Lower lobe of right lung (tissue), 2 donors: ENCODE measurements at regions not wholly inside any gene's neighbourhood (a gene's known extent, or its start where the extent isn't known, plus 50 kb on each side); places are given as distances from the start of the nearest gene placed in this dataset.

Experiments
- ATAC-seq, 2 donors: fragments of 200-7000 bp; cut with Tn5 transposase; one replicate each; pipeline ENCODE4 v1.9.1; 2020 to 2022; ENCODE audit warnings: mild to moderate bottlenecking in 2 of 2, moderate library complexity in 2 of 2
- DNase-seq: peaks from one replicate; pipeline ENCODE4 v3.0.0-alpha.2; 2020
- H3K27ac ChIP-seq: fragments of 200-600 bp; one replicate; pipeline ENCODE4 v1.8.0; 2022
- H3K27me3 ChIP-seq: fragments of 200-600 bp; one replicate; pipeline ENCODE4 v1.8.0; 2022; ENCODE audit warnings: low read depth
- H3K36me3 ChIP-seq: fragments of 200-600 bp; one replicate; pipeline ENCODE4 v1.8.0; 2022; ENCODE audit warnings: mild to moderate bottlenecking
- H3K4me1 ChIP-seq: fragments of 200-600 bp; one replicate; pipeline ENCODE4 v1.8.0; 2022
- H3K4me3 ChIP-seq: fragments of 200-600 bp; one replicate; pipeline ENCODE4 v1.8.0; 2022; ENCODE audit warnings: mild to moderate bottlenecking
- H3K9me3 ChIP-seq: fragments of 200-600 bp; one replicate; pipeline ENCODE4 v1.8.0; 2022
- CTCF ChIP-seq: fragments of 200-600 bp; IDR thresholded peaks from one replicate; pipeline ENCODE4 v1.8.0; 2022; ENCODE audit warnings: antibody characterized with exemption, mild to moderate bottlenecking
- intact Hi-C: fragments of 100-400 bp; cut with DNase I; formaldehyde crosslinking; loops from one replicate; pipeline ENCODE4 v1.11.0; 2022
- donor health status: DM: no; HTN: yes; CAD: no; lungs with severe emphysema.

- no peak for DNase-seq
- intact Hi-C loops, result no loop called here
Observed at GRCh38 chr22:47231759-47232158, 469.3 kb downstream of the TBC1D22A start.

GRCh38 chr22:47230741-47231140 lies 468.3 kb downstream of the TBC1D22A start:
- DNase-seq (no peak), ATAC-seq (no peak)
- no peak for TF ChIP-seq CTCF
- no peaks in the 10 kb centered on the region for H3K4me1 ChIP-seq
- H3K27me3 ChIP-seq, result no peaks in the 10 kb centered on the region
- intact Hi-C loops, result no loop called here
- H3K36me3 ChIP-seq, result no peaks in the 10 kb centered on the region
- H3K4me3 ChIP-seq, result no peak overlapping the region
- no peak overlapping the region for H3K27ac ChIP-seq
- peaks cover 5% of the 10 kb centered on the region for H3K9me3 ChIP-seq

More at GRCh38 chr22:47231759-47232158, 469.3 kb downstream of the TBC1D22A start:
- Histone ChIP-seq H3K27me3 (no peaks in the 10 kb centered on the region), H3K36me3 (no peaks in the 10 kb centered on the region), H3K4me3 (no peak overlapping the region), H3K9me3 (peaks cover 5% of the 10 kb centered on the region), H3K4me1 (no peaks in the 10 kb centered on the region), H3K27ac (no peak overlapping the region)
- TF ChIP-seq CTCF, result no peak
- ATAC-seq, result no peak

GRCh38 chr22:47230251-47230650 lies 467.8 kb downstream of the TBC1D22A start:
- intact Hi-C loops, result no loop called here
- Histone ChIP-seq H3K4me1 (no peaks in the 10 kb centered on the region), H3K9me3 (peaks cover 5% of the 10 kb centered on the region), H3K4me3 (no peak overlapping the region), H3K27me3 (no peaks in the 10 kb centered on the region), H3K27ac (no peak overlapping the region), H3K36me3 (no peaks in the 10 kb centered on the region)
- no peak for TF ChIP-seq CTCF
- DNase-seq (no peak), ATAC-seq (no peak)

- intact Hi-C loops, result no loop called here
- TF ChIP-seq CTCF, result no peak
- no peaks in the 10 kb centered on the region for H3K36me3 ChIP-seq
Observed at GRCh38 chr22:47228767-47229166, 466.3 kb downstream of the TBC1D22A start.

GRCh38 chr22:47225931-47226633 lies 463.6 kb downstream of the TBC1D22A start:
- no peaks in the 10 kb centered on the region for H3K27me3 ChIP-seq
- intact Hi-C loops, result no loop called here
- H3K27ac ChIP-seq, result no peak overlapping the region
- H3K4me1 ChIP-seq, result no peaks in the 10 kb centered on the region
- DNase-seq (no peak), ATAC-seq (no peak)
- H3K4me3 ChIP-seq, result no peak overlapping the region
- TF ChIP-seq CTCF, result no peak
- no peaks in the 10 kb centered on the region for H3K9me3 ChIP-seq
- H3K36me3 ChIP-seq, result no peaks in the 10 kb centered on the region

More at GRCh38 chr22:47228767-47229166, 466.3 kb downstream of the TBC1D22A start:
- Histone ChIP-seq H3K4me3 (no peak overlapping the region), H3K27ac (no peak overlapping the region), H3K9me3 (peaks cover 5% of the 10 kb centered on the region), H3K27me3 (no peaks in the 10 kb centered on the region), H3K4me1 (no peaks in the 10 kb centered on the region)
- no peak for ATAC-seq
- no peak for DNase-seq
